Stimulated activated CD8-positive, alpha-beta memory T cell treated with anti-CD3 and anti-CD28 coated beads, Interleukin-7, amount 100 ng/mL, for 1 hour (primary cell): ENCODE measurements at regions not wholly inside any gene's neighbourhood (a gene's known extent, or its start where the extent isn't known, plus 50 kb on each side); places are given as distances from the start of the nearest gene placed in this dataset.
A peak's percentile ranks its signal among the peaks of the same experiment; 100 is the strongest.
"Not testable (repeated sequence)": the region's sequence is repeated elsewhere in the genome, so short reads cannot be mapped to it uniquely, and the experiment has no call there.

Source experiments
- DNase-seq, 2 donors: peaks; one replicate each; pipeline ENCODE4 v3.0.0-alpha.2; 2020; ENCODE audit warnings: low read depth in 2 of 2

DNA sequence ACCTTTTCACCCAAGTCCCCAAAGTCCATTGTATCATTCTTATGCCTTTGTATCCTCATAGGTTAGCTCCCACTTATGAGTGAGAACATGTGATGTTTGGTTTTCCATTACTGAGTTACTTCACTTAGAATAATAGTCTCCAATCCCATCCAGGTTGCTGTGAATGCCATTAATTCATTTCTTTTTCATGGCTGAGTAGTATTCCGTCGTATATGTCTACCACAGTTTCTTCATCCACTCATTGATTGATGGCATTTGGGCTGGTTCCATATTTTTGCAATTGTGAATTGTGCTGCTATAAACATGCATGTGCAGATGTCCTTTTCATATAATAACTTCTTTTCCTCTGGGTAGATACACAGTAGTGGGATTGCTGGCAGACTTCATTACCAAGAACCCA is 451.9 kb upstream of the KLF6 start:
- not testable (repeated sequence) for DNase-seq

DNA sequence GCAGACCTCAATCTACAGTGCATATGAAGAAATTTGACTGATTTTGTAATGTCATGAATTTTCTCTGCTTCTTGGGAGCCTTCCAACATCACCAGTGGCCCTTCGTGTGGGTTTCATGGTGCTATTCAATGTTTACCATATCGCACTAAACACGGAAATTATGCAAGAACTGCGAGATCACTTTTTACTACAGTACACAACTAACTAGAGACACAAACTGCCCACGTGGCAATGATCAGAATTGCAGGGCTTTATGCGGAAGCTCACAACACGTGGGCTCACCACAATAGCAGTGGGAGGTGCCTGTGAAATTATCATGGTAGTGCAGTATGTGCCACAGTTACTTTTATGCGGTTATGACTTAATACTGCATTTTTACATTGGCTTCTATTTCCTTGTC is 449.7 kb upstream of the KLF6 start:
- peak; percentile 7 to 26 for DNase-seq

DNA sequence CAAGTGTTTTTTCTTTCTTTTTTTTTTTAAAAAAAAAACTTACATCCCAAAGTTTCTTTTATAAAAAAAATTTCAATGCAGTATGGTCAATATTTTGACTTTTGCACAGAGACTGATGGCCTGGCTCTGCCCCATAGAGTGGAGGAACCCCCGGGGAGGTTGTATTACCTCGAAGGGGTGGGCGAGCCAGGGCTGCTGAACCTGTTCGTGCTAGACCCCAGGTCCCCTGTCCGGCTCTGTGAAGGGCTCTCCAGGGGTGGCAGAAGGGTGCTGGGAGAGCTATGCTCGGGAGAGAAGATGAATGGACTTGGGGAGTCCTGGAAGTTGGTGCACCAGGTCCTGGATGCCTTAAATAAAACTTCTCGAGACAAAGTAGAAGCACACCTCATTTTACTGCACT is 446.4 kb upstream of the KLF6 start:
- no peak for DNase-seq

DNA sequence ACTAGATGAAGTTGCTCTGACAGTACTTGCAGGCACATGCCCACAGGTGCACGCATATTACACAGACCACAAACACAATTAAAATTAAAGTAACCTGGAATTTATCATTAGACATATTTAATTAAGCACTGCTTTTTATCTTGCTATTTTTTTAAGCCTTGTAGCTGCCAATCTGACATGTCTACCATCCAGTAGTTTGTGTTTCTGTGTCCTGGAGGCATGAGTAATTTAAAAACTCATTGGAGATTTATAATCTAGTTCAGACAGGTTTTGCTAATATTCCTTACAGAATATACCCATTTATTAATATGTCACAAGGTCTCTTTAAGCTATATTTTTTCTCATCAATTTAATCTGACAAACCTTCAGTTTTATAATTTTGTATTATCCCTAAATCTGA is 445.0 kb upstream of the KLF6 start:
- no peak for DNase-seq

DNA sequence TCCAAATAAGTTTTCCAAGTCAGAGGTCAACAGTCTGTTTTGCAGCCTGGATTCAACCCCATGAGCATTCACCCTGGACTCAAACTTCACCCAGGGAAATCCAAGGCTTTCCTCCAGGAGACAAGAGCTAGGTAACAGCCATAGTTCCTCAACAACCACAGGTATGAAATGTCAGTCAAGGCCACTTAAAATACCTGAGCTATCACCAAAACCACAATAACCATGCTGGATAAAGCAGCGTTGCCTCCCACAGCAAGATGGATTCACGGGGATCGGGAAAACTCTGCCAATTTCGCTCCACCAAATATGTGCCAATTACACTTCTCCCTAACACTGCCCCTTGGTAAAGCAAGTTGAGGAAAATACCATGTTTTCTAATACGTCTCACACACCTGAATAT is 444.1 kb upstream of the KLF6 start:
- DNase-seq, result no peak

DNA sequence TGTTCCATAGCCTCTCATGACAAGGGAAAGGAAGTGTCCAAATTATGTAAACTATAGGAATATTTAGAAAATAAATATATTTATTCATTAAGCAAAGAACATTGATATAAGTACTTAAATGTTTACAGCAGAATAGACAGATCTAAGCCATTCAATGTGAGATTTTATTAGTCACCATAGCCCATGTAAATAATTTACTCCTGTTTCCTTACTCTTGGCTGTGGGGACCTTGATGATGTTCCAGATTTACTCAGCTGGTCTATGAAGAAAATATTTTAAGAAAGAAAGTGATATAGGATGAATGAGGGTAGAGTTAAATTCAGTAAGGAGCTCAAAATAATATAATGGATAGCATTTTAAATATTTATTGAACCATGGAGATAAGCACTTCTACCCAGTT is 442.6 kb upstream of the KLF6 start:
- DNase-seq, result no peak

DNA sequence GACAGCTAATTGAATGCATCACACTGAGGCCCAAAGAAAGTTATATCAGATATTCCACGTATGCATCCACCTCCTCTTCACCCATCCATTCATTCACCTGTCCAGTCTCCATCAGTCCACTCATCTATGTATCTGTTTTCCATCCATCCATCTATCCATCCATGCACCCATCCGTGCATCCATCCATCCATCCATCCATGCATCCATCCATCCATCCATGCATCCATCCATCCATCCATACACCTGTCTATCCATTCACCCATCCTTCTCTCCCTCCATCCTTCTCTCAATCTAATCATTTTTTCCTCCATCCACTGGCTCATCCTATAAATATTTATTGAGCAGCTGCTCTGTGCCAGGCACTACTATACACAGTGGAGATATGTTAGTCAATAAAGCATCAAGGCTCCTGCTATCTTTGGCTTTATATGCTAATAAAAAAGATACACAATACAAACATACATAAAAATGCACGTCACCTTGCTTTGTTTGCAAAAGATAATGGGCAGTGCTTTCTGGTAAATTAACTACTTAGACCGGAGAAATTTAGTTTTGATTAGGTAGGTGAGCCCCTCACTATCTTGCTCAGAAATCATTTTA is 442.0 kb upstream of the KLF6 start:
- no peak for DNase-seq

DNA sequence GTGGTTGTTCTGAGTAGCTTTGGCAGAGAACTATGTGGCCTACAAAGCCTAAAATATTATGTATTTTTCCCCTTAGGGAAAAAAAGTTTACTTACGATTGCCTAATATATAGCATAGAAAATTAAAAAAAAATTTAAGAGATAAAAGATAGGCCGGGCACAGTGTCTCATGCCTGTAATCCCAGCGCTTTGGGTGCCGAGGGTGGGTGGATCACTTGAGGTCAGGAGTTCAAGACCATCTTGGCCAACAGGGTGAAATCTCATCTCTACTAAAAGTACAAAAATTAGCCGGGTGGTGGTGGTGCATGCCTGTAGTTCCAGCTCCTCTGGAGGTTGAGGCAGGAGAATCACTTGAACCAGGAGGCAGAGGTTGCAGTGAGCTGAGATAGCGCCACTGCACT is 439.2 kb upstream of the KLF6 start:
- DNase-seq, result no peak

DNA sequence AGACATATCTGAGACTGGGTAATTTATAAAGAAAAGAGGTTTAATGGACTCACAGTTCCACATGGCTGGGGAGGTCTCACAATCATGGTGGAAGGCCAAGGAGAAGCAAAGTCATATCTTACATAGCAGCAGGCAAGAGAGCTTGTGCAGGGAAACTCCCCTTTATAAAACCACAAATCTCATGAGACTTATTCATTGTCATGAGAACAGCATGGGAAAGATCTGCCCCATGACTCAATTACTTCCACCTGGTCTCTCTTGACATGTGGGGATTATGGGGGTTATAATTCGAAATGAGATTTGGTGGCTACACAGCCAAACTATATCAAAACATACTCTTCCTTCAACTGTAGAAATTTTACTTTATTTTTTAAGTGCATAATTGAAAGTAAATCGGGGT is 436.3 kb upstream of the KLF6 start:
- not testable (repeated sequence) for DNase-seq

DNA sequence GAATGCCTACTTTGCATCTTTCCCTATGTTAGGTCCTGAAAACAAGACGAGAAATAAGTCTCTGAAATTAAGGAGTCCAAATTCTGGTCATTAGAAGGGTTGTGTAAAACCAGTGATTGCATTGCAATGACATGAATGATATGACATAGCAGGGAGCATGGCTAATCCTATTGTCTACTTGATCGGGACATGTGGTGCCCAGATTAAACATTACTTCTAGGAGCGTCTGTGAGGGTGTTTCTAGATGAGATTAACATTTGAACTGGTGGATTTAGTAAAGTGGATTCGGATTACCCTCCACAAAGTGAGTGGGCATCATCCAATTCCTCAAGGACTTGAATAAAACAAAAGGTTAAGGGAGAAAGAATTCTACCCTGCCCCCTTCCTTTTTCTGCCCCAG is 434.9 kb upstream of the KLF6 start:
- DNase-seq, result no peak

DNA sequence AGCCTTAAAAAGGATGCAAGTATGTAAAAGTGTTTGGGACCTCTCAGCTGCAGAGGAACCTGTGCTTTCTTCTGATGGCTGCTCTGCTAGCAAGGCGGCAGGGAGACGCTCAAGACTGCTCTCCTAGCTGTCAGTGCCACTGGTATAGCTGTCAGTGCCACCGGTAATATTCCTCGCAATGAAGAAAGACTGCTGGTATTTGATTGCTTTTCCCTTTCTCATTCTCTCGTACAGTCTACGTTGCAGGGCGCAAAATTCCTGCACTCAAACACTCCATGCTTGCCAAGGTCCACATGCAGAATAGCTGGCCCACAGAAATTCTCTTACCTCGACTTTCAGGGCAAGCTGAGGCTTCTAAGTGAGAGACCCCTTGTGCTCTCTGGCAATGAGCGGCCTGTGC is 432.6 kb upstream of the KLF6 start:
- DNase-seq, result no peak

DNA sequence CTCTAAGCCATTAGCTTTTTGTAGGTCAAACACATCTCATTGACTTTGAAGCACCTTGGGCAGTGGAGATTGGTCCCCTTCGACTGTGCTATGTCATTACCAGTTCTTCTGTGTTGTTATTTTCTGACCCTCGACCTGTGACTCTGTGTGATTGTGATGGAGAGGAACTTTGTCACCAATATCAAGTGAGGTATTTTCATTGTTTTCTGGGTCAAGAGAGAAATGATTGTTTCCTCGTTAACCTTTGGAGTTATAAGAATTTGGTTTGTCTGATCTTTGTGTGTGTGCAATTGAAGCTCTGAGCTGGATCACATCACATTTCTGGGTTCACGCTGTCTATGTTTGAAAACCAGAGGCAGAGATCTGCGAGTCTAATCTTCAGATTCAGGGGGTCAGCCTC is 432.2 kb upstream of the KLF6 start:
- no peak for DNase-seq

DNA sequence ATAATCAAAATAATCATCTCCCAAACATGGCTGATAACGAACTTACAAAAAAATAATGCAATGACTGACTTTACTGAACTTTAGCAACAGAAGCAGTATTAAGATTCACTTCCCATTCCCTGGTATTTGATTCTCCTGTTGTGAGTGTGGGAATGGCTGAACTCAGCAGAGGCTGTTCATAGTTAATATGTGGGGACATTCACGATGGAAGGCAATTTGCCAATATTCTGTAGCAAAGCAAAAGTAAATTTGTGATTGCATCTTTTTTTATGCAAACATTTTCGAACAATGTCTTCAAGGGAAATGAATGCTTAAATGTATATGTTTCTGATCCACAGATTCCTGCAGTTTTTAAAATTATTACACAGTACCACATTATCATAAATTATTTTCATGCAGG is 431.7 kb upstream of the KLF6 start:
- no peak for DNase-seq

DNA sequence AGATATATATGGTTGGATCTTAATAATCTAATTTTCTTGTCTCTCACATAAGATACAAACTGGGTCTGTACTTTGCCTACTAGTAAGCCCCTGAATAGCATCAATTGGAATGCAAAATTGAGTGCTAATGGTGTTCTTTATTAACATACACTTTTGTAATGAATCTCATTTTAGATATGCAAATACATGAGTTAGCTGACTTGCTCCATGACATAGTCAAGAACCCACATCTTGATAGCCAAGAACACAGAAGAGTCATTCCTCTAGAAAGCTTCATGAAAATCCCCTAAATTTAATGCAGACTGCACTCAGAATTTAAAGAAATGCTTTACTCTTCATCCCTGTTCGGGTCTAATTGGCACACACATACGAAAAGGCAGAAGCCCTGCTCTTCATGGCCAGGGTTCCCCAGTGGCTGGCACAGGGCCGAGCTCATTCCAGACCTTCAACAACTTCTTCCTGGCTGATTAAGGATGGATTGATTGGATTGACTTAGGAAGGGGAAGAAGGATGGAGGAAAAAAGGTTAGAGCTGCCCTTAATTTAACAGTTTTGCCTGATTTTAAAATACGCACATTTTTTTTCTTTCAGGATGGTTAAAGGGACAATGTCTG is 431.1 kb upstream of the KLF6 start:
- no peak for DNase-seq

DNA sequence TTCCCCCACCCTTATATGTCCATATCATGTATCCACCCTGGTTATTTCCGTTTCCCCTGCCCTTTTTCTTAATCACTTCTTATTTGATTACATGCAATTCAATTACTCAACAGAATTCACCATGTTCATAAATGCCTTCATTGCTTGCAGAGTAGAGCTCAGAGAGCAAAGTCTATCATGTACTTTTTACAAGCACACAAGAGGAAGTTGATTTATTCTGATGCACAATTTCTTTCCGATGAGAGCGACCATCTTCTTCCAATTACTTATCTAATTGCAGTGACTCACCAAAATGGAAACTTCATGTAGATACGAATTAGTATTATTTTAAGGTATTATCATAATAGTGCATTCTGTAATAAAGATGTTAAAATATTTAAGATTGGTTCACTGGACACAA is 430.5 kb upstream of the KLF6 start:
- no peak for DNase-seq

DNA sequence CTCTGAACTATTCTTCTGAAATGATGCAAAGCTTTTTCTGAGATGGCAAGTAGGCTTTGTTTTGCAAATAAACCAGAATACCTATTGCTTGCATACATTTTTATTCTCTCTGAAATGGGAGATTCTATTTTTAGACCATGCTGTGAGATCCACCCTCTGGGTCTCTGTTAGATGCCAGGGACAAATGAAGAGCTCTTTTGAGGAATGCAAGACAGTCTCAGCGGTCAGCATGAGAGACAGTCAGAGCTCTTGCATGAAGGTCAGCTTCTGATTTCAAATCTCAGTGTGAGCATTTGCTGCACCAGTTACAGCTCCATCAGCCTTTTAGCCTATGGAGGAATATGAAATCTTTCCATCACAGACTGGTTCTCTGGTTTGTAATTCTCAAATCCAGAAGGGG is 429.9 kb upstream of the KLF6 start:
- no peak for DNase-seq

DNA sequence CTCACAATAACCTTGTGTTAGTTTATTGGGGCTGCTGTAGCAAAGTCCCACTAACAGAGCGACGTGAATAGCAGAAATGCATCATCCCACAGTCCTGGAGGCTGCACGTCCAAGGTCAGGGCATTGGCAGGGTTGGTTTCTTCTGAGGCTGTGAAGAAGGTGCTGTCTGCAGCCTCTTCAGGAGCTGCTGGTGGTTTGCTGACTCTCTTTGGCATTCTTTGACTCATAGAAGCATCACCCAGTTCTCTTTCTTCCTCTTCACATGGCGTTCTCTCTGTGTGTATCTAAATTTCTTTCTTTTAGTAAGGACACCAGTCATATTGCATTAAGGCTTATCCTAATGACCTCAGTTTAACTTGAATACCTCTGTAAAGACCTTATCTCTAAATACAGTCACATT is 428.4 kb upstream of the KLF6 start:
- no peak for DNase-seq

DNA sequence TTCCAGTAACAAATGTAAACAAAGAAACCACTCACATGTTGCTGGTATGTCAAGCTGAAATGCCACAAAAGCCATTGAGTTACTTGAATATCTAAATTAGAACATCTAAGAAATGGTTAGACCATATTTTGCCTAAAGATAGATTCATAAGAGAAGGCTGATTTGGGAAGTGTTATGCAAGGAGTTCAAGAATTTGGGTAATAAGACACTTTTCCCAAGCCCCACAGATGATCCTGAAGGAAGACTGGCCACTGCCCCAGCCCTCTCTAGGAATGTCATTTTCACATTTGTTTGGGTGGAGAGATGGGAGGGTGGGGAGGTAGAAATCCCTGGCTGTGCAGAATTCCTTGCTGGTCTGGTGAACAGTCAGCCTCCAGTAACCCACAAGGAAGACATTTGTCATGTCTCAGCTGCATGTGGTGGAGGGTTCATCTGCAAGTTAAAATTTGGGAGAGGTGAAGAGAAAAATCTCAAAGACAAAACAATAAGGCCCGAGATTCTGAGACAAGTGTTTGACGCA is 427.2 kb upstream of the KLF6 start:
- no peak for DNase-seq

DNA sequence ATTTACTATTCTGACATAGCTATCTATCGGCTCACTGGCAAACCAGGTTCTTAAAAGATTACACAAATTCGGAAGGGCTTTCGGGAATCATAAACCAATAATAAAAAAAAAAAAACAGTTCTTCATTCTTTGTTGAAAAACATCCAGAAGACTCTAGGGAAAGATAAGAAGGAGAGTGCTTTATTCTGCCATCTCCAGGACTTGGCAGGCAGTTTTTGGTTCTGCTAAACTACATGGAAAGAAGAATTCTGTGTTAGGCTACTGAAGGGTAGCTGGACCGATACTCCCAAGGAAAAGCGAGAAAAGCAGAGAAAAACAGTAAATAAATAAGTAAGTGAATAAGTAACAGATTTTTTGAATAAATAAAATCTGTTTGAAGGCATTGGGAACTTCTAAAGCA is 423.5 kb upstream of the KLF6 start:
- no peak for DNase-seq

DNA sequence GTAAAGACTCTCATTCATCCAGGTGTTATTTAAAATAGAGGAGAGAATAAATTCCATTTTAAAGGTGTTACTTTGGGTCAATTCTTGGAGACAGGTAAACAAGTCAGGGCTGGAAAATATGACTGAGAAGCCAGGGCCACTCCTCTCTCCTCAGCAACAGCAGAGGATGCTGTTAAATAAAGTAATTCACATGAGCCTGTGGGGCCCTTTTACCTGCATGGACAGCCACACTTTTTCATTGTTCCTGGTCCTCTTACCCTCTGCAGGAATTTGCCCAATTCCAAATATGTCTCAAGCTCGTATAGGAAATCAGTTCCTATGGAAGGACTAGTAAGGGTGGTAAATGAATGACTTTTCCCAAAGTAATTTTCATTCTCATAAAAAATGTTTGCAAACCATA is 420.1 kb upstream of the KLF6 start:
- DNase-seq, result no peak

DNA sequence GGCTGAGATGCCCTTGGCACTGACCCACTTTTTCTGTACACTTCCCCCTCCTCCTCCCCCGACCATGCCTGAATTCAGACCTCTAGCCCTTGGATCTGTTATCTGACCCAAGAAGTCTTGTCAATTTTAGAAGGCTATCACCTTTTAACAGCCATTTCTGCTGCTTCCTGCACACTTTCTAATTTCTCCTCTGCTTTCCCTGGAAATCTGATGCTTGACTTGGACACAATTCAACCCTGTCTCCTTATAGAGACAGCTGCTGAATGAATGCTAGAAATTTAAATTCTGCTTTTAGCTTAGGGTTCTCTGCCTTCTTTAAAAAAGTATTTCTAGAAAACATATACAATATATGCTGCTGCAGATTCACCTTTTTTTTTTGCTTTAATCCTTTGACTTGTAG is 417.9 kb upstream of the KLF6 start:
- no peak for DNase-seq

DNA sequence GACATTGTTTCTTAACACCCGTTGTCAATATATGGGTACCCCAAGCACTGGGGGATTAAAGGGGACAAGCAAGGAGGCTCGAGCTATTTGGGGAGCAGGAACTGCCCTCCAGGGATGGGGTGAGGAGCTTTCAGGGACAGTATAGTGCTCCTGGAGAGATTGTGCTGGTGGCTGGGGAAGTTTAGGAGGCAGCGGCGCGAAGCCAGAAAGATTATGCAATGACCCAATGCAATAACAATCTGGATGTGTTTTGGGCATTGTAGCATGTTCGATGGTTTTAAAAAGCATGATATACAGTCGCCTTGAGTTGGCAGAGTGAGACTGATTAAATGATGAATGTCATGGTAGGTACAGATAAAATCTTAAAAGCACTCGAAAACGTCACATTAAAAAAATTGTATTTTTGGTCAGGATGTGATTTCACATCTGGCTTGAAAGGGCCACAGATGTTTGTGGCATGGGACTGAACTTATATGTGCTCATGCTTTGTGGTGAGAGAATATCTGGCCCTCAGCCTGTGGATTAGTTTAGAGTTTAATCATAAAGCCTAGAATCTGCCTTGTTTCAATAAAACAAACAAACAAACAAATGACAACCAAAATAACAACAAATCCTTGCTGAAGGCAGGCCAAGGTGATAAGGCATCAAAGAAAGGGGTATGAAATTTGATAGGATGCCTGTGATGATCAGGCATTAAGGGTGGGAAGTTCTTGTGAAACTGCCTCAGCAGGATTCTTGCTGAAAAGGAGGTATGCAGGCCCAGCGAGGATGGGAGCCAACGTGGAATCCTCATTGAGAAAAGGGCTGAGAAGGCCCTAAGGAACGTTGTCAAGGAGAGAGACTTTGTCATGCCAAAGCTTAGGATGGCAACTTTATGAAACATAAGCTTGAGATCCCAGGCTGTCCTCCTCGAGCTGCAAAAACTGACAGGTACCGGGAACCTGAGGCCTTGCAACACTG is 417.1 kb upstream of the KLF6 start:
- no peak for DNase-seq

DNA sequence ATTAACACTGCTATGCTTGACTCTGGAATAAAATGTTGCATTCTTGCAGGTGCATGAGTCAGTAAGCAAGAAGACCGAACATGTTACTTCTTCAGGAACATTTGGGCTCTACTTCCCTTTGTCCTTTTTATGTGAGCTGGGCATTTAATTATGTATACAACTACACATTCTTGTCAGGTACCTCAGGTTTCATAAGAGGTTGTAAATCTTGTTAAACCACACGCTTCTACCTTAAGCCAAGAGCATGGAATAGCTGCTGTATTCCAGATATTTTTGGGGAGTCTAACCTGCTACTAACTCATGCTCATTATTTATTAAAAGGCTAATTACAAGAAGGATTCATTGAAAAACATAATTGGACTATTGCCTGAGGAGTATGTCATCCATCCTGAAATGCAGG is 414.2 kb upstream of the KLF6 start:
- no peak for DNase-seq
